GM13976 (cell line): ENCODE measurements at regions not wholly inside any gene's neighbourhood (a gene's known extent, or its start where the extent isn't known, plus 50 kb on each side); places are given as distances from the start of the nearest gene placed in this dataset.

Experiments used
- DNase-seq: peaks from one replicate; pipeline ENCODE4 v3.0.0; 2012; ENCODE audit warnings: low spot score
- in situ Hi-C: fragments of 300-500 bp; cut with MboI; formaldehyde crosslinking; loops from one replicate; pipeline ENCODE4 v1.12.0; 2022; ENCODE audit warnings: low sequenced_read_pairs, mixed read lengths, inconsistent platforms; ENCODE audit not compliant: unreplicated experiment
- TF ChIP-seq, protein P1 (sequence below): IDR thresholded peaks from 2 replicates; pipeline ENCODE4 v1.5.1; 2012; ENCODE audit warnings: borderline replicate concordance, mild to moderate bottlenecking; ENCODE audit not compliant: insufficient read depth; ENCODE audit errors: extremely low read depth, missing control alignments, control extremely low read depth

- no peak for DNase-seq
- in situ Hi-C loops: no loop called here
- TF ChIP-seq, protein P1, sequence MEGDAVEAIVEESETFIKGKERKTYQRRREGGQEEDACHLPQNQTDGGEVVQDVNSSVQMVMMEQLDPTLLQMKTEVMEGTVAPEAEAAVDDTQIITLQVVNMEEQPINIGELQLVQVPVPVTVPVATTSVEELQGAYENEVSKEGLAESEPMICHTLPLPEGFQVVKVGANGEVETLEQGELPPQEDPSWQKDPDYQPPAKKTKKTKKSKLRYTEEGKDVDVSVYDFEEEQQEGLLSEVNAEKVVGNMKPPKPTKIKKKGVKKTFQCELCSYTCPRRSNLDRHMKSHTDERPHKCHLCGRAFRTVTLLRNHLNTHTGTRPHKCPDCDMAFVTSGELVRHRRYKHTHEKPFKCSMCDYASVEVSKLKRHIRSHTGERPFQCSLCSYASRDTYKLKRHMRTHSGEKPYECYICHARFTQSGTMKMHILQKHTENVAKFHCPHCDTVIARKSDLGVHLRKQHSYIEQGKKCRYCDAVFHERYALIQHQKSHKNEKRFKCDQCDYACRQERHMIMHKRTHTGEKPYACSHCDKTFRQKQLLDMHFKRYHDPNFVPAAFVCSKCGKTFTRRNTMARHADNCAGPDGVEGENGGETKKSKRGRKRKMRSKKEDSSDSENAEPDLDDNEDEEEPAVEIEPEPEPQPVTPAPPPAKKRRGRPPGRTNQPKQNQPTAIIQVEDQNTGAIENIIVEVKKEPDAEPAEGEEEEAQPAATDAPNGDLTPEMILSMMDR: no peak
Observed at GRCh38 chr2:118249531-118249930, 161.3 kb downstream of the INSIG2 start.

GRCh38 chr2:118246726-118247125, 158.5 kb downstream of the INSIG2 start:
- no peak for DNase-seq
- in situ Hi-C loops: no loop called here
- TF ChIP-seq, protein P1: no peak

DNA sequence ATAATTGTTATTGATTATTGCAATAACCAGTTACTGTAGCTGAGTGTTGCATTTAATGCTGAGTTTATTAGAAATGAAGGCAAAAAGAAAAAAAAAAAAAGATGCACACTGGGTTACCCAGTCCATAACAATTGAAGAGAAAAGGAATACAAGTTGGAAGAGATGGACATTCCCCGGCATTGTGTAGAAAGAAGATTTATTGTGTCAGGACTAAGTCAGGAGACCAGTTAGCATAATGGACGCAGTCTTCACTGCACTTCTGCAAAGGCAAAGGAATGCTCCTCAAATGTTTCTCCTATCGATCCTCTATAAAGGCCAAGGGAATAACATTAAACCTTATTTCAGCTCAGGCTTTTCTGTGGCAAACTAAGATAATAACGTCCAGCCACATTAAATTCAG, 157.8 kb downstream of the INSIG2 start:
- no peak for DNase-seq
- TF ChIP-seq, protein P1: no peak
- in situ Hi-C loops: no loop called here

DNA sequence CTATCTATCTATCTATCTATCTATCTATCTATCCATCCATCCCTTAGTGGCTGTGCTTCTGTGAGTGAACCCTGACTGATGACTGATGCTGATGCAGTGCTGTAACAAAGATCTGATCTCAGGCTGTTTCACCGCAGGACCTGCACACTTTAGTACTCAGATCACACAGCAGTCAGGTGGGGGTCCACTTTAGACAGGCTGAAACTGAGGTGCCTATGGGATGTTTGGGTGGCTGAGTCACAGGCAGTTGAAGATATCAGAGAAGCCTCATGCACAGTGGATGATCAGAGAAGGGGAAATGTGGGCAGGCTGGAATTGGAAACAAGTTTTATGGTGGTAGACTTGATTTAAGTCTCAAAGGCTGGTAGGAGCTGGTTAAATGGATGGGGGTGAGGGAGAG, 156.4 kb downstream of the INSIG2 start:
- in situ Hi-C loops: no loop called here
- no peak for DNase-seq
- TF ChIP-seq, protein P1: no peak

GRCh38 chr2:118243031-118243430, 154.8 kb downstream of the INSIG2 start:
- in situ Hi-C loops: no loop called here
- no peak for DNase-seq
- TF ChIP-seq, protein P1: no peak

DNA sequence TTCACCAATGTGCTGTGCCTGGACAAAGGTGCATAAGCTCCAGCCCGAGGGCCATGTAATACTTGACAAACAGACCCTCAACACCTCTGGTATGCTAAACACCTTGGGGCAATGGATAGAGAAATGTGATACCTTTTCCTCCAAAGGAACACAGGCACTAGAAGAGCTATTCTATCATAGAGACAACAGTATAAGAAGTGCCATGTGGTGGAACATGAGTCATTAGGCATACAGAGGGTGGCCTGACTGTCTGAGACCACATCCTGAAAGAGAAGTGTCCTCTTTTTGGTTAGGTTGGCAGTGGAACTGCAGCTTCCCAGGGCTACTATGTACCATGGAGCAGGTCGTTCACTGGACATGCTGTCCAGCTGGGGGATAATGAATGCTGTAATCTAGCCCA, 153.9 kb downstream of the INSIG2 start:
- DNase-seq: no peak

More for the DNA sequence above, 153.9 kb downstream of the INSIG2 start:
- in situ Hi-C loops: no loop called here
- TF ChIP-seq, protein P1: no peak
